ES-I3 (cell line): ENCODE measurements at regions not wholly inside any gene's neighbourhood (a gene's known extent, or its start where the extent isn't known, plus 50 kb on each side); places are given as distances from the start of the nearest gene placed in this dataset.

ENCODE experiments used
- H3K36me3 ChIP-seq: 2 replicates; pipeline ENCODE4 v1.6.1; 2013; ENCODE audit warnings: mild to moderate bottlenecking, low read length, control low read depth, moderate library complexity; ENCODE audit not compliant: insufficient read depth
- H3K4me1 ChIP-seq: 2 replicates; pipeline ENCODE4 v1.6.1; 2013; ENCODE audit warnings: mild to moderate bottlenecking, control low read depth, low read length; ENCODE audit not compliant: insufficient read depth
- H3K9ac ChIP-seq: 2 replicates; pipeline ENCODE4 v1.6.1; 2013; ENCODE audit warnings: low read depth, mild to moderate bottlenecking, low read length, moderate library complexity
- H3K9me3 ChIP-seq: 2 replicates; pipeline ENCODE4 v1.6.1; 2013; ENCODE audit warnings: mild to moderate bottlenecking, low read length, moderate library complexity; ENCODE audit not compliant: control insufficient read depth, insufficient read depth

GRCh38 chr12:83690465-83690864 lies 1003.8 kb downstream of the TMTC2 start:
- Histone ChIP-seq H3K36me3 (no peaks in the 10 kb centered on the region), H3K4me1 (no peaks in the 10 kb centered on the region)

GRCh38 chr12:83689333-83689732 lies 1002.6 kb downstream of the TMTC2 start:
- no peaks in the 10 kb centered on the region for H3K9me3 ChIP-seq
- no peaks in the 10 kb centered on the region for H3K36me3 ChIP-seq
- no peak overlapping the region for H3K9ac ChIP-seq
- no peaks in the 10 kb centered on the region for H3K4me1 ChIP-seq

More at GRCh38 chr12:83690465-83690864, 1003.8 kb downstream of the TMTC2 start:
- H3K9ac ChIP-seq: no peak overlapping the region
- H3K9me3 ChIP-seq: no peaks in the 10 kb centered on the region

GRCh38 chr12:83676781-83677295 lies 990.1 kb downstream of the TMTC2 start:
- no peaks in the 10 kb centered on the region for H3K4me1 ChIP-seq
- H3K9me3 ChIP-seq: no peaks in the 10 kb centered on the region
- H3K36me3 ChIP-seq: no peaks in the 10 kb centered on the region
- H3K9ac ChIP-seq: no peak overlapping the region

GRCh38 chr12:83666690-83667089 lies 980.0 kb downstream of the TMTC2 start:
- no peaks in the 10 kb centered on the region for H3K4me1 ChIP-seq
- no peaks in the 10 kb centered on the region for H3K36me3 ChIP-seq
- no peaks in the 10 kb centered on the region for H3K9me3 ChIP-seq
- no peak overlapping the region for H3K9ac ChIP-seq

GRCh38 chr12:83665634-83666218 lies 979.0 kb downstream of the TMTC2 start:
- no peaks in the 10 kb centered on the region for H3K36me3 ChIP-seq
- H3K9ac ChIP-seq: no peak overlapping the region
- no peaks in the 10 kb centered on the region for H3K9me3 ChIP-seq

GRCh38 chr12:83664650-83665049 lies 977.9 kb downstream of the TMTC2 start:
- Histone ChIP-seq H3K36me3 (no peaks in the 10 kb centered on the region), H3K4me1 (no peaks in the 10 kb centered on the region), H3K9ac (no peak overlapping the region), H3K9me3 (no peaks in the 10 kb centered on the region)

More at GRCh38 chr12:83665634-83666218, 979.0 kb downstream of the TMTC2 start:
- no peaks in the 10 kb centered on the region for H3K4me1 ChIP-seq

- no peaks in the 10 kb centered on the region for H3K4me1 ChIP-seq
- no peaks in the 10 kb centered on the region for H3K9me3 ChIP-seq
- H3K9ac ChIP-seq: no peak overlapping the region
- no peaks in the 10 kb centered on the region for H3K36me3 ChIP-seq
Measured at GRCh38 chr12:83660727-83661358, 974.1 kb downstream of the TMTC2 start.

- Histone ChIP-seq H3K9ac (no peak overlapping the region), H3K4me1 (no peaks in the 10 kb centered on the region), H3K36me3 (no peaks in the 10 kb centered on the region), H3K9me3 (no peaks in the 10 kb centered on the region)
Measured at GRCh38 chr12:83659321-83659720, 972.6 kb downstream of the TMTC2 start.

GRCh38 chr12:83656004-83656403 lies 969.3 kb downstream of the TMTC2 start:
- no peaks in the 10 kb centered on the region for H3K9me3 ChIP-seq
- no peaks in the 10 kb centered on the region for H3K36me3 ChIP-seq
- H3K4me1 ChIP-seq: no peaks in the 10 kb centered on the region
- no peak overlapping the region for H3K9ac ChIP-seq

GRCh38 chr12:83642205-83642604 lies 955.5 kb downstream of the TMTC2 start:
- no peaks in the 10 kb centered on the region for H3K36me3 ChIP-seq
- no peaks in the 10 kb centered on the region for H3K9me3 ChIP-seq
- H3K4me1 ChIP-seq: no peaks in the 10 kb centered on the region
- no peak overlapping the region for H3K9ac ChIP-seq

- no peaks in the 10 kb centered on the region for H3K36me3 ChIP-seq
- H3K9me3 ChIP-seq: no peaks in the 10 kb centered on the region
- H3K9ac ChIP-seq: no peak overlapping the region
- H3K4me1 ChIP-seq: no peaks in the 10 kb centered on the region
Measured at GRCh38 chr12:83641789-83642188, 955.1 kb downstream of the TMTC2 start.

- no peaks in the 10 kb centered on the region for H3K9me3 ChIP-seq
- no peaks in the 10 kb centered on the region for H3K36me3 ChIP-seq
- no peak overlapping the region for H3K9ac ChIP-seq
- peaks cover 5% of the 10 kb centered on the region; the same call in 1 of the 2 replicates for H3K4me1 ChIP-seq
Measured at GRCh38 chr12:83634726-83635267, 948.1 kb downstream of the TMTC2 start.

- peaks cover 5% of the 10 kb centered on the region; the same call in 1 of the 2 replicates for H3K4me1 ChIP-seq
- no peaks in the 10 kb centered on the region for H3K9me3 ChIP-seq
Measured at GRCh38 chr12:83630526-83630925, 943.8 kb downstream of the TMTC2 start.

GRCh38 chr12:83629931-83630330 lies 943.2 kb downstream of the TMTC2 start:
- Histone ChIP-seq H3K36me3 (no peaks in the 10 kb centered on the region), H3K9me3 (no peaks in the 10 kb centered on the region), H3K4me1 (peaks cover 5% of the 10 kb centered on the region; the same call in 1 of the 2 replicates), H3K9ac (no peak overlapping the region)

More at GRCh38 chr12:83630526-83630925, 943.8 kb downstream of the TMTC2 start:
- H3K36me3 ChIP-seq: no peaks in the 10 kb centered on the region
- H3K9ac ChIP-seq: no peak overlapping the region

- H3K9me3 ChIP-seq: no peaks in the 10 kb centered on the region
- no peak overlapping the region for H3K9ac ChIP-seq
- no peaks in the 10 kb centered on the region for H3K36me3 ChIP-seq
- no peaks in the 10 kb centered on the region for H3K4me1 ChIP-seq
Measured at GRCh38 chr12:83622205-83622604, 935.5 kb downstream of the TMTC2 start.
